ENCODE measurements at regions not wholly inside any gene's neighbourhood (a gene's known extent, or its start where the extent isn't known, plus 50 kb on each side); places are given as distances from the start of the nearest gene placed in this dataset.

DNA sequence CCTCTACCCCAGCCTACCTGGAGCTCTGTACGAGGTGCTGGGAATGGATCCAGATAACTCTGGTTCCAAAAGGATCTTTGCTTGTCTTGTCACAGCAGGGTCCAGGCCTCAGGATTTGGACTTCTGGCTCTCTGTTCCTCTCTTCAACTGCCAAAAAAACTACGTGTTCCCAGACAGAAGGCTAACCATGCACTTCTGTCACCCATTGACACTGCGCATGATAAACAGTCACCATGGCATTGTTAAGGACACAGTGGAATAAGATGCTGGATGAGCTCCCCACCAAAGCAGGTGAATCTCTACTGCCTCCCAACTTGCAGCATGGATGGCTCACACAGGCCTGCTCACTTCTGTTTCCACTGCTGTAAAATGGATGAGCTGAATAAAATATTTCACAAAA is 637.9 kb downstream of the TNS3 start:
- no peak overlapping the region for H3K27ac ChIP-seq (ENCODE audit: poor library complexity, severe bottlenecking)
- H3K36me3 ChIP-seq (ENCODE audit: low read depth), result no peaks in the 10 kb centered on the region
- TF ChIP-seq, protein P1, sequence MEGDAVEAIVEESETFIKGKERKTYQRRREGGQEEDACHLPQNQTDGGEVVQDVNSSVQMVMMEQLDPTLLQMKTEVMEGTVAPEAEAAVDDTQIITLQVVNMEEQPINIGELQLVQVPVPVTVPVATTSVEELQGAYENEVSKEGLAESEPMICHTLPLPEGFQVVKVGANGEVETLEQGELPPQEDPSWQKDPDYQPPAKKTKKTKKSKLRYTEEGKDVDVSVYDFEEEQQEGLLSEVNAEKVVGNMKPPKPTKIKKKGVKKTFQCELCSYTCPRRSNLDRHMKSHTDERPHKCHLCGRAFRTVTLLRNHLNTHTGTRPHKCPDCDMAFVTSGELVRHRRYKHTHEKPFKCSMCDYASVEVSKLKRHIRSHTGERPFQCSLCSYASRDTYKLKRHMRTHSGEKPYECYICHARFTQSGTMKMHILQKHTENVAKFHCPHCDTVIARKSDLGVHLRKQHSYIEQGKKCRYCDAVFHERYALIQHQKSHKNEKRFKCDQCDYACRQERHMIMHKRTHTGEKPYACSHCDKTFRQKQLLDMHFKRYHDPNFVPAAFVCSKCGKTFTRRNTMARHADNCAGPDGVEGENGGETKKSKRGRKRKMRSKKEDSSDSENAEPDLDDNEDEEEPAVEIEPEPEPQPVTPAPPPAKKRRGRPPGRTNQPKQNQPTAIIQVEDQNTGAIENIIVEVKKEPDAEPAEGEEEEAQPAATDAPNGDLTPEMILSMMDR (IDR thresholded peaks at IDR 0.05; ENCODE audit: poor library complexity, severe bottlenecking), result no peak
- DNase-seq (ENCODE audit: low spot score) (no peak), ATAC-seq (ENCODE audit: low read depth) (no peak)
- H3K4me3 ChIP-seq (ENCODE audit: severe bottlenecking), result no peak overlapping the region
- H3K9me3 ChIP-seq (ENCODE audit: severe bottlenecking), result no peaks in the 10 kb centered on the region
- no peaks in the 10 kb centered on the region for H3K27me3 ChIP-seq (ENCODE audit: insufficient read depth, poor library complexity, severe bottlenecking)
- peaks cover 3% of the 10 kb centered on the region for H3K4me1 ChIP-seq (ENCODE audit: insufficient read depth, poor library complexity, severe bottlenecking)

DNA sequence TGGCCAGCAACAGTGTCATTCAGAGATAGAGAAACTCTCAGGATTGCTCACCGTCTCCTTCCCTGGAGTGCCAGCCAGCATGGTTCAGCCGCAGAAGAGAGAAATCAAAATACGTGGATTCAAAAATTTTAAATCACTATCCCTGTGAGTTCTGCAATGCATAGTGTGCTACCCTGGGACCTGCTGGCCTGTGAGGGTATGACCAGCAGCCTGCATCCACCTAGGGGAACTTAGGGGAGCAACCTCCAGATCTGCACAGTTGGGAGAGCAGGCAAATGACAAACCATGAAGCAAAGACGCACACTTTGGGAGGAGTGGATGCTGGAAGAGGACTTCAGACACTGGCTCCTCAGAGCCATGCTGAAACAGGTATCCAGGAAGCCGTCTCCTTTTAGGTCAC is 639.3 kb downstream of the TNS3 start:
- Histone ChIP-seq H3K4me3 (ENCODE audit: severe bottlenecking) (no peak overlapping the region), H3K36me3 (ENCODE audit: low read depth) (no peaks in the 10 kb centered on the region), H3K4me1 (ENCODE audit: insufficient read depth, poor library complexity, severe bottlenecking) (no peaks in the 10 kb centered on the region), H3K9me3 (ENCODE audit: severe bottlenecking) (no peaks in the 10 kb centered on the region), H3K27me3 (ENCODE audit: insufficient read depth, poor library complexity, severe bottlenecking) (no peaks in the 10 kb centered on the region), H3K27ac (ENCODE audit: poor library complexity, severe bottlenecking) (no peak overlapping the region)
- TF ChIP-seq, protein P1 (IDR thresholded peaks at IDR 0.05; ENCODE audit: poor library complexity, severe bottlenecking), result no peak
- no peak for ATAC-seq (ENCODE audit: low read depth)
- no peak for DNase-seq (ENCODE audit: low spot score)

DNA sequence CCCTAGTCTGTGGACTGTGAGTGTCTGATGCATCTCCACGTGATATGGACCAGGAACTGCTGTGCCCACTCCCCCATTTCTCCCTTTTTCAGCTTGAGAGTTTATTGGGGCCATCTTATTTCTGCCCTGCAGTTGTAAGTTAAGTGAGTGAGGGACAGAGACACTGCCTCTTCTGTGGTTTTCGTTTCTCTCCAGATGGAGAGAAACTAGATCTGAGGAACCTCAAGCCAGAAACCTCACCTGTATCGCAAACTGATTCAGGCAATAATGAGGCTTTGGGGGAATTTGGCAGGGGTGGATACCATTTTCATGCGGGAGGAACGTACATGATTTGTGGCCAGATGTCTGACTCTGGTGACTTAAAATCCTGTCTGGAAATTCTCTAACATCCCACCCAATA is 641.7 kb downstream of the TNS3 start:
- Histone ChIP-seq H3K27ac (ENCODE audit: poor library complexity, severe bottlenecking) (no peak overlapping the region), H3K36me3 (ENCODE audit: low read depth) (no peaks in the 10 kb centered on the region), H3K4me3 (ENCODE audit: severe bottlenecking) (no peak overlapping the region), H3K4me1 (ENCODE audit: insufficient read depth, poor library complexity, severe bottlenecking) (no peaks in the 10 kb centered on the region), H3K9me3 (ENCODE audit: severe bottlenecking) (no peaks in the 10 kb centered on the region), H3K27me3 (ENCODE audit: insufficient read depth, poor library complexity, severe bottlenecking) (no peaks in the 10 kb centered on the region)
- DNase-seq (ENCODE audit: low spot score) (no peak), ATAC-seq (ENCODE audit: low read depth) (no peak)
- TF ChIP-seq, protein P1 (IDR thresholded peaks at IDR 0.05; ENCODE audit: poor library complexity, severe bottlenecking), result no peak

DNA sequence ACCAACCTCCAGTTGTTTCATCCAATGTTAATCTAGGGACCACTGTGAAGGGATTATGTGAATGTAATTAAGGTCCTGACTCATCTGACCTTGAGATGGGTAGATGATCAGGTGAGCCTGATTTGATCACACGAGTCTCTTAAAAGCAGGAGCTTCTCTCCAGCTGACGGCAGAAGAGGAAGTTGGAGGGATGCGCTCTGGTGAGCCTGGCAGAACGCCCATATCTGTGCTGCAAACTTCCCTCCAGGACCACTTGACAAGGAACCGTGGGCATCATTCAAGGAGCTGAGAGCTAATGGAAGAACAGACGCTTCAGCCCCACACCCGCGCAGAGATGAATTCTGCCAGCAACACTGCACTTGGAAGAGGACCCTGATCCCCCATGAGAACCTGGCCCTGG is 642.4 kb downstream of the TNS3 start:
- TF ChIP-seq, protein P1 (IDR thresholded peaks at IDR 0.05; ENCODE audit: poor library complexity, severe bottlenecking), result no peak
- H3K4me1 ChIP-seq (ENCODE audit: insufficient read depth, poor library complexity, severe bottlenecking), result peaks cover under 1% of the 10 kb centered on the region
- no peaks in the 10 kb centered on the region for H3K9me3 ChIP-seq (ENCODE audit: severe bottlenecking)
- ATAC-seq (ENCODE audit: low read depth), result no peak
- no peaks in the 10 kb centered on the region for H3K27me3 ChIP-seq (ENCODE audit: insufficient read depth, poor library complexity, severe bottlenecking)
- no peak for DNase-seq (ENCODE audit: low spot score)
- H3K36me3 ChIP-seq (ENCODE audit: low read depth), result no peaks in the 10 kb centered on the region
- H3K4me3 ChIP-seq (ENCODE audit: severe bottlenecking), result no peak overlapping the region
- no peak overlapping the region for H3K27ac ChIP-seq (ENCODE audit: poor library complexity, severe bottlenecking)

DNA sequence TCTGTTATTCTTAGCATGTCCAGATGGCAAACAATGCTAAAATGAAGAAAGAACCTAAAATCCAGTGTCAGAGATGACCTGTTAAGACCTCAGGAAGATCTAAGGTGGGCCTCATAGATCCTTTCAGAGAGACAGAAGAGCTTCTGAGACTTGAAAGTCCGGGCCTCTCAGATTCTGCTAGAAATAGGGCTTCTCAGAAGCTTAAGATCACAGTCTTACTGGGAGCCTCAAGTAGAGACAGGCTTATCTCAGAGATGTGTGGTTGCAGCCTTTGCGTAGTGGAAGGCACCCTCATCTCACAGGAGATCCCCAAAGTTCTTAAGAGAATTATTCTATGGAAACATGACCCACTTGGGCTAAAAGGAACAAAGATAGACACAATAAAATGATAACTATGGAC is 642.8 kb downstream of the TNS3 start:
- H3K4me3 ChIP-seq (ENCODE audit: severe bottlenecking), result no peak overlapping the region
- DNase-seq (ENCODE audit: low spot score) (no peak), ATAC-seq (ENCODE audit: low read depth) (no peak)
- no peaks in the 10 kb centered on the region for H3K9me3 ChIP-seq (ENCODE audit: severe bottlenecking)
- no peaks in the 10 kb centered on the region for H3K36me3 ChIP-seq (ENCODE audit: low read depth)
- peaks cover 5% of the 10 kb centered on the region for H3K4me1 ChIP-seq (ENCODE audit: insufficient read depth, poor library complexity, severe bottlenecking)
- TF ChIP-seq, protein P1 (IDR thresholded peaks at IDR 0.05; ENCODE audit: poor library complexity, severe bottlenecking), result no peak
- H3K27me3 ChIP-seq (ENCODE audit: insufficient read depth, poor library complexity, severe bottlenecking), result no peaks in the 10 kb centered on the region
- H3K27ac ChIP-seq (ENCODE audit: poor library complexity, severe bottlenecking), result no peak overlapping the region
